Astrocyte of the cerebellum (primary cell): ENCODE measurements at regions not wholly inside any gene's neighbourhood (a gene's known extent, or its start where the extent isn't known, plus 50 kb on each side); places are given as distances from the start of the nearest gene placed in this dataset.

Experiments
- DNase-seq: peaks from one replicate; pipeline ENCODE4 v3.0.0-alpha.2; 2011; ENCODE audit warnings: low read depth
- H3K4me3 ChIP-seq: 2 replicates; pipeline ENCODE4 v1.5.1; 2011; ENCODE audit warnings: mild to moderate bottlenecking, low read depth, low read length, moderate library complexity
- CTCF ChIP-seq: IDR thresholded peaks from 2 replicates; pipeline ENCODE4 v1.5.1; 2012; ENCODE audit warnings: low read length, low read depth, moderate library complexity, mild to moderate bottlenecking; ENCODE audit errors: missing control alignments
- in situ Hi-C: cut with HindIII; loops from 2 replicates; pipeline ENCODE4 v1.10.0; 2017; ENCODE audit warnings: low sequenced_read_pairs

- H3K4me3 ChIP-seq: no peak overlapping the region
- TF ChIP-seq CTCF: no peak
- DNase-seq: no peak
- in situ Hi-C loops: no loop called here
These were observed 272.1 kb downstream of the SPATA31D1 start for GRCh38 chr9:82260691-82261090.

GRCh38 chr9:82263619-82264018, 275.0 kb downstream of the SPATA31D1 start:
- no peak overlapping the region for H3K4me3 ChIP-seq
- no peak for TF ChIP-seq CTCF
- in situ Hi-C loops: no loop called here
- no peak for DNase-seq

- peak; percentile 68 for DNase-seq
- H3K4me3 ChIP-seq: no peak overlapping the region
- in situ Hi-C loops: no loop called here
- no peak for TF ChIP-seq CTCF
These were observed 282.6 kb downstream of the SPATA31D1 start for GRCh38 chr9:82271106-82271561.

GRCh38 chr9:82273121-82273520, 284.5 kb downstream of the SPATA31D1 start:
- no peak for DNase-seq
- TF ChIP-seq CTCF: no peak
- in situ Hi-C loops: no loop called here
- H3K4me3 ChIP-seq: no peak overlapping the region

GRCh38 chr9:82275258-82275927, 286.8 kb downstream of the SPATA31D1 start:
- no peak overlapping the region for H3K4me3 ChIP-seq
- in situ Hi-C loops: no loop called here
- no peak for DNase-seq
- no peak for TF ChIP-seq CTCF

- no peak for TF ChIP-seq CTCF
- no peak overlapping the region for H3K4me3 ChIP-seq
- in situ Hi-C loops: no loop called here
- no peak for DNase-seq
These were observed 292.5 kb downstream of the SPATA31D1 start for GRCh38 chr9:82281066-82281465.
